ENCODE measurements at regions not wholly inside any gene's neighbourhood (a gene's known extent, or its start where the extent isn't known, plus 50 kb on each side); places are given as distances from the start of the nearest gene placed in this dataset.

DNA sequence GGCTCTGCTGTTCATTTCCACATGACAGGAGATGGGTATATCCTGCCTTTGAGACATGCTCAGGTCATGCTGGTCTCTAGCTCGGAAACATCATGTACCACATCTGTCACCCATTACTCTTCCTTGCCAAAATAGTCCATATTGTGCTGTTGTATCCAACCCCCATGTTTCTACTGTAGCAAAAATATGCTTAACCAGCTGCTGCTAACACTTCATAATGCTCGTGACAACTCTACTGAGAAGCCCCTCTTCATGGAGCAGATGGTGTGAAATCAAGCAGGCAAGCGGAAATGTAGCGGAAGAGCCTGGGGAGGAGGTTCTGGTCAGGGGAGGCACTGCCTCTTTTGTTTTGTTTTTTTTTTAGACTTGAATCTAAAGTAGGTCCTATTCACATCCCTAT, 82.9 kb downstream of the NPY start:
- H3K4me3 ChIP-seq (replicated peaks in 1 of 4; ENCODE audit: control extremely low read depth in 1 of 4, insufficient read depth in 1 of 4, low read depth in 3 of 4, low read length in 4 of 4), result no peak overlapping the region
- H3K4me2 ChIP-seq (ENCODE audit: extremely low read depth, insufficient read depth, low read length), result no peak overlapping the region
- no peak overlapping the region for H3K27ac ChIP-seq (ENCODE audit: insufficient read depth, low read length)
- H2AFZ ChIP-seq (ENCODE audit: low read length), result no peak overlapping the region
- no peak for DNase-seq (ENCODE audit: low read depth in 2 of 2)
- H4K20me1 ChIP-seq (ENCODE audit: control insufficient read depth, extremely low read depth, insufficient read depth, low read length), result no peaks in the 10 kb centered on the region
- H3K9me3 ChIP-seq (ENCODE audit: control insufficient read depth, insufficient read depth, low read depth, low read length), result no peaks in the 10 kb centered on the region
- H3K4me1 ChIP-seq (ENCODE audit: control insufficient read depth, extremely low read depth, insufficient read depth, low read length), result no peaks in the 10 kb centered on the region
- H3K9ac ChIP-seq (ENCODE audit: insufficient read depth, low read length), result no peak overlapping the region
- H3K36me3 ChIP-seq (ENCODE audit: control insufficient read depth, insufficient read depth, low read length), result no peaks in the 10 kb centered on the region
- no peaks in the 10 kb centered on the region for H3K27me3 ChIP-seq (ENCODE audit: control insufficient read depth, insufficient read depth, low read length)
- no peaks in the 10 kb centered on the region for H3K79me2 ChIP-seq (ENCODE audit: control insufficient read depth, insufficient read depth, low read length)
- TF ChIP-seq EZH2 (IDR thresholded peaks at IDR 0.05; ENCODE audit: low read length, missing control alignments), result no peak
- TF ChIP-seq, protein P1, sequence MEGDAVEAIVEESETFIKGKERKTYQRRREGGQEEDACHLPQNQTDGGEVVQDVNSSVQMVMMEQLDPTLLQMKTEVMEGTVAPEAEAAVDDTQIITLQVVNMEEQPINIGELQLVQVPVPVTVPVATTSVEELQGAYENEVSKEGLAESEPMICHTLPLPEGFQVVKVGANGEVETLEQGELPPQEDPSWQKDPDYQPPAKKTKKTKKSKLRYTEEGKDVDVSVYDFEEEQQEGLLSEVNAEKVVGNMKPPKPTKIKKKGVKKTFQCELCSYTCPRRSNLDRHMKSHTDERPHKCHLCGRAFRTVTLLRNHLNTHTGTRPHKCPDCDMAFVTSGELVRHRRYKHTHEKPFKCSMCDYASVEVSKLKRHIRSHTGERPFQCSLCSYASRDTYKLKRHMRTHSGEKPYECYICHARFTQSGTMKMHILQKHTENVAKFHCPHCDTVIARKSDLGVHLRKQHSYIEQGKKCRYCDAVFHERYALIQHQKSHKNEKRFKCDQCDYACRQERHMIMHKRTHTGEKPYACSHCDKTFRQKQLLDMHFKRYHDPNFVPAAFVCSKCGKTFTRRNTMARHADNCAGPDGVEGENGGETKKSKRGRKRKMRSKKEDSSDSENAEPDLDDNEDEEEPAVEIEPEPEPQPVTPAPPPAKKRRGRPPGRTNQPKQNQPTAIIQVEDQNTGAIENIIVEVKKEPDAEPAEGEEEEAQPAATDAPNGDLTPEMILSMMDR (conservative IDR thresholded peaks at IDR 0.05 in 1 of 2, IDR thresholded peaks at IDR 0.05 in 1 of 2; ENCODE audit: low read depth in 1 of 2, low read length in 2 of 2), result no peak

DNA sequence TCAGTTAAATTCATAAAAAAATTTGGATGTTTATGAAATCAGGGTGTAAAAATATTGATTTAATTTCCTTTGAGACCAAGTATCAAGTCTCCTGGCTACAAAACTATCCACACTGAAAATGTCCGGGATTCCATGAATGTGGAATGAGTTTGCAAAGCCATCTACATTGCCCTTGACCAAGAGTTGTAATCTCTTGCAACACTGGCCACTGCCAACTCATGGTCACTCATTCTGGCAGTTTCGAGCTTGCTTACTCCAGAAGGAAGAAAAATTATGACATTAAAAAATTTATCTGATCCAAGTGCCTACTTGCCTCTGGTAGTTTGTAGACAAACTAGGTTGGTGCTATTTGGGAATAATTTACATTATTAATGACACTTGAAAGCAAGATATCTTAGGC, 84.2 kb downstream of the NPY start:
- H3K4me3 ChIP-seq (replicated peaks in 1 of 4; ENCODE audit: control extremely low read depth in 1 of 4, insufficient read depth in 1 of 4, low read depth in 3 of 4, low read length in 4 of 4), result no peak overlapping the region
- no peak for TF ChIP-seq EZH2 (IDR thresholded peaks at IDR 0.05; ENCODE audit: low read length, missing control alignments)
- TF ChIP-seq, protein P1 (conservative IDR thresholded peaks at IDR 0.05 in 1 of 2, IDR thresholded peaks at IDR 0.05 in 1 of 2; ENCODE audit: low read depth in 1 of 2, low read length in 2 of 2), result no peak
- no peaks in the 10 kb centered on the region for H3K9me3 ChIP-seq (ENCODE audit: control insufficient read depth, insufficient read depth, low read depth, low read length)
- H2AFZ ChIP-seq (ENCODE audit: low read length), result no peak overlapping the region
- DNase-seq (ENCODE audit: low read depth in 2 of 2), result no peak
- no peak overlapping the region for H3K4me2 ChIP-seq (ENCODE audit: extremely low read depth, insufficient read depth, low read length)
- no peak overlapping the region for H3K9ac ChIP-seq (ENCODE audit: insufficient read depth, low read length)
- no peak overlapping the region for H3K27ac ChIP-seq (ENCODE audit: insufficient read depth, low read length)
- no peaks in the 10 kb centered on the region for H3K4me1 ChIP-seq (ENCODE audit: control insufficient read depth, extremely low read depth, insufficient read depth, low read length)
- no peaks in the 10 kb centered on the region for H3K36me3 ChIP-seq (ENCODE audit: control insufficient read depth, insufficient read depth, low read length)
- H3K27me3 ChIP-seq (ENCODE audit: control insufficient read depth, insufficient read depth, low read length), result no peaks in the 10 kb centered on the region
- no peaks in the 10 kb centered on the region for H4K20me1 ChIP-seq (ENCODE audit: control insufficient read depth, extremely low read depth, insufficient read depth, low read length)
- H3K79me2 ChIP-seq (ENCODE audit: control insufficient read depth, insufficient read depth, low read length), result no peaks in the 10 kb centered on the region

DNA sequence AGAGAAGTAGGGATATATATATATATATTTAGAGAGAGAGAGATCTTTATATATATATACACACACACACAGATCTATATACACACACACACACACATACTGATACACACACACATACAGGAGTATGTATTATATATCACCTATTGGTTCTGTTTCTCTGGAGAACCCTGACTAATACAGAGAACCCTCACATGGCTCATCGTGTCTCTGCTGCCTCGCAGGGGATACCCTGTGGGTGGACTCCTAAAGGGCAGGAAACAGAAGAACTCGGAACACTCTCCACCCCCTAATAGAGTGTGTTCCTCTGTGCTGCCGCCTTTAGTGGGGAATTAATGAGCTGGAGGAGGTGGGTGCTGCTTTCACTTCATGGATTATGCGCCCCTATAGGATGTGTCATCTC, 86.6 kb downstream of the NPY start:
- no peaks in the 10 kb centered on the region for H3K4me1 ChIP-seq (ENCODE audit: control insufficient read depth, extremely low read depth, insufficient read depth, low read length)
- H2AFZ ChIP-seq (ENCODE audit: low read length), result no peak overlapping the region
- DNase-seq (ENCODE audit: low read depth in 2 of 2), result no peak
- H3K9me3 ChIP-seq (ENCODE audit: control insufficient read depth, insufficient read depth, low read depth, low read length), result no peaks in the 10 kb centered on the region
- no peaks in the 10 kb centered on the region for H3K36me3 ChIP-seq (ENCODE audit: control insufficient read depth, insufficient read depth, low read length)
- H3K9ac ChIP-seq (ENCODE audit: insufficient read depth, low read length), result no peak overlapping the region
- no peak overlapping the region for H3K4me3 ChIP-seq (replicated peaks in 1 of 4; ENCODE audit: control extremely low read depth in 1 of 4, insufficient read depth in 1 of 4, low read depth in 3 of 4, low read length in 4 of 4)
- no peaks in the 10 kb centered on the region for H3K79me2 ChIP-seq (ENCODE audit: control insufficient read depth, insufficient read depth, low read length)
- no peak overlapping the region for H3K27ac ChIP-seq (ENCODE audit: insufficient read depth, low read length)
- no peaks in the 10 kb centered on the region for H4K20me1 ChIP-seq (ENCODE audit: control insufficient read depth, extremely low read depth, insufficient read depth, low read length)
- TF ChIP-seq EZH2 (IDR thresholded peaks at IDR 0.05; ENCODE audit: low read length, missing control alignments), result no peak
- TF ChIP-seq, protein P1 (conservative IDR thresholded peaks at IDR 0.05 in 1 of 2, IDR thresholded peaks at IDR 0.05 in 1 of 2; ENCODE audit: low read depth in 1 of 2, low read length in 2 of 2), result no peak
- H3K4me2 ChIP-seq (ENCODE audit: extremely low read depth, insufficient read depth, low read length), result no peak overlapping the region
- no peaks in the 10 kb centered on the region for H3K27me3 ChIP-seq (ENCODE audit: control insufficient read depth, insufficient read depth, low read length)

Measured in fibroblast of lung (primary cell).